ENCODE measurements at regions not wholly inside any gene's neighbourhood (a gene's known extent, or its start where the extent isn't known, plus 50 kb on each side); places are given as distances from the start of the nearest gene placed in this dataset.

DNA sequence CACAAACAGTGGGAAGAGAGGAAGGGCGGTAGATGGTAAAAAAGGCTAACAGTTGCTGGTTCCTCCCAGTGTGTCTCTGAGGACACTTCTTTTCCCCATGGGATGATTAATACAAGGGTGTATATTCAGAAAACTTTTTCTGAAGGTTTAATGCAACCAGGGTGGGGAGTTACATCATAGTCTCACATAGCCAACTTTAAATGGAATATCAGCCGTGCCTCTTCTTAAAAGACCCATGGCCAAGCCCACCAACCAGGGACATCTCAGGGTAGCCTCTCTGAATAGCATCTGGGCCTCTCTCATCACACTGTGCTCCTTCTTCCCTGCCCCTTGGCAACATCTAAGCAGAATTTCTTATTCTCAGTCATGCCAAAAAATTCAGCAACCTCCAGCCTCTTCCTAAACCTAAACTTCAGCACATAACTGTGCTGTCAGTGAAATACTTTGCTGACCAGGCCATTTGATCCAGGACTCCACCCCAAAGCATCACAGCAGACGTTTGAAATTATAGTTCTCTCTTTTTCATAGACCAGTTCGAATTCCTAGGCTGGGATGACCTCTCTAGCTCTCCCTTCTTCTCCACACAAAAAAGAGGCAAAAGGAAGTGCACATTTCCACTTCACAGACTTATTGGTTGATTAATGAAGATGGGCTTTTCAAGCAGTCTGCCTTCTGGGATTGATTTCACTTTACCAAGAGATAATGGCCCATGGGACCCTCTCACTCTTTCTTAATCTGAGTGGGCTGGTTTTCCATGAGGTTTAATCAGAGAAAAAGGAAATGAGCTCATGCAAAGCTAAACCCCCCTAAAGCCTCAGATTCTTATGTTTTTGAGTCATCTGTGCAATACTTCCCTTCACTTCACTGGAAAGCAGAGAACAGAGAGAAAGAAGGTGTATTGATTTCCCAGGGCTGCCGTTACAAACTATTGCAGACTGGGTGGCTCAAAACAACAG is 85.1 kb upstream of the RAI14 start:
- TF ChIP-seq, protein P1, sequence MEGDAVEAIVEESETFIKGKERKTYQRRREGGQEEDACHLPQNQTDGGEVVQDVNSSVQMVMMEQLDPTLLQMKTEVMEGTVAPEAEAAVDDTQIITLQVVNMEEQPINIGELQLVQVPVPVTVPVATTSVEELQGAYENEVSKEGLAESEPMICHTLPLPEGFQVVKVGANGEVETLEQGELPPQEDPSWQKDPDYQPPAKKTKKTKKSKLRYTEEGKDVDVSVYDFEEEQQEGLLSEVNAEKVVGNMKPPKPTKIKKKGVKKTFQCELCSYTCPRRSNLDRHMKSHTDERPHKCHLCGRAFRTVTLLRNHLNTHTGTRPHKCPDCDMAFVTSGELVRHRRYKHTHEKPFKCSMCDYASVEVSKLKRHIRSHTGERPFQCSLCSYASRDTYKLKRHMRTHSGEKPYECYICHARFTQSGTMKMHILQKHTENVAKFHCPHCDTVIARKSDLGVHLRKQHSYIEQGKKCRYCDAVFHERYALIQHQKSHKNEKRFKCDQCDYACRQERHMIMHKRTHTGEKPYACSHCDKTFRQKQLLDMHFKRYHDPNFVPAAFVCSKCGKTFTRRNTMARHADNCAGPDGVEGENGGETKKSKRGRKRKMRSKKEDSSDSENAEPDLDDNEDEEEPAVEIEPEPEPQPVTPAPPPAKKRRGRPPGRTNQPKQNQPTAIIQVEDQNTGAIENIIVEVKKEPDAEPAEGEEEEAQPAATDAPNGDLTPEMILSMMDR (IDR thresholded peaks at IDR 0.05; ENCODE audit: low read length), result no peak
- no peak for TF ChIP-seq EZH2 (IDR thresholded peaks at IDR 0.05; ENCODE audit: borderline replicate concordance, low read length)

Measured in OCI-LY1 (cell line).